ENCODE measurements at regions not wholly inside any gene's neighbourhood (a gene's known extent, or its start where the extent isn't known, plus 50 kb on each side); places are given as distances from the start of the nearest gene placed in this dataset.

GRCh38 chr7:50856231-50856630, 73.5 kb upstream of the GRB10 start:
- TF ChIP-seq CTCF (IDR thresholded peaks at IDR 0.05; ENCODE audit: insufficient read depth, low read length), result no peak
- no peak for TF ChIP-seq POLR2AphosphoS5 (IDR thresholded peaks at IDR 0.05; ENCODE audit: low read depth)
